ENCODE measurements at regions not wholly inside any gene's neighbourhood (a gene's known extent, or its start where the extent isn't known, plus 50 kb on each side); places are given as distances from the start of the nearest gene placed in this dataset.

GRCh38 chr2:22798386-22798785 is 586.6 kb upstream of the KLHL29 start:
- H3K36me3 ChIP-seq (ENCODE audit: control insufficient read depth in 1 of 2, insufficient read depth in 2 of 2, low read length in 1 of 2): no peaks in the 10 kb centered on the region
- H3K9me3 ChIP-seq (ENCODE audit: control insufficient read depth, low read length): peaks cover 3% of the 10 kb centered on the region
- DNase-seq (no peak), ATAC-seq (ENCODE audit: low FRiP score) (no peak)
- no peaks in the 10 kb centered on the region for H3K4me1 ChIP-seq (ENCODE audit: control insufficient read depth in 1 of 2, insufficient read depth in 2 of 2, low read length in 2 of 2)
- H3K4me3 ChIP-seq (ENCODE audit: low read length in 2 of 2): no peak overlapping the region
- H3K27me3 ChIP-seq (ENCODE audit: control insufficient read depth in 1 of 2, insufficient read depth in 2 of 2, low read length in 1 of 2): no peaks in the 10 kb centered on the region
- intact Hi-C loops (cut with DNase I): no loop called here
- 63 to 75% methylated on average over 1 of the region's 1 CpG for WGBS, 2 donors
- H3K27ac ChIP-seq (ENCODE audit: low read depth in 1 of 2, low read length in 2 of 2): no peak overlapping the region

DNA sequence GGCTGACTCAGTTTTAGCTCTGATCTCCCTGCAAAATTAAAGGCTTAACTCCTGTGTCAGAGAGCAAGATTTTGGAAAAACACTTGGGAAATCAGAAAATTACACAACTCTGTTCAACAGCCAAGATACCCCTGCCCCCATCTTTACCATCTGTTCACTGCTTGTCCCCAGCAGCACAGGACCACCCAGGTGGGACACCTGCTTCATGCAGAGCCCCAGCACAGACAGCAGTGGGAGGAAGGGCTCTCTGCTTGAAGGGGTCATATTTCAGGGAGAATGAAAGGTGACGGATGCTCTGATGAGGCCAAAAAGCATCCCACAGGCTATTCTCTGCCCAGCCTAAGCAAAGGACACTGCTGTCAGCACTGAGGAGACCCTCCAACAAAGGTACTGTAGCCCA is 584.6 kb upstream of the KLHL29 start:
- 38 to 39% methylated on average over 1 of the region's 1 CpG for WGBS, 2 donors
- H3K27ac ChIP-seq (ENCODE audit: low read depth in 1 of 2, low read length in 2 of 2): no peak overlapping the region
- DNase-seq (no peak), ATAC-seq (ENCODE audit: low FRiP score) (no peak)
- no peaks in the 10 kb centered on the region for H3K27me3 ChIP-seq (ENCODE audit: control insufficient read depth in 1 of 2, insufficient read depth in 2 of 2, low read length in 1 of 2)
- H3K4me3 ChIP-seq (ENCODE audit: low read length in 2 of 2): no peak overlapping the region
- intact Hi-C loops (cut with DNase I): no loop called here
- peaks cover 2% of the 10 kb centered on the region for H3K9me3 ChIP-seq (ENCODE audit: control insufficient read depth, low read length)
- no peaks in the 10 kb centered on the region for H3K4me1 ChIP-seq (ENCODE audit: control insufficient read depth in 1 of 2, insufficient read depth in 2 of 2, low read length in 2 of 2)
- no peaks in the 10 kb centered on the region for H3K36me3 ChIP-seq (ENCODE audit: control insufficient read depth in 1 of 2, insufficient read depth in 2 of 2, low read length in 1 of 2)

DNA sequence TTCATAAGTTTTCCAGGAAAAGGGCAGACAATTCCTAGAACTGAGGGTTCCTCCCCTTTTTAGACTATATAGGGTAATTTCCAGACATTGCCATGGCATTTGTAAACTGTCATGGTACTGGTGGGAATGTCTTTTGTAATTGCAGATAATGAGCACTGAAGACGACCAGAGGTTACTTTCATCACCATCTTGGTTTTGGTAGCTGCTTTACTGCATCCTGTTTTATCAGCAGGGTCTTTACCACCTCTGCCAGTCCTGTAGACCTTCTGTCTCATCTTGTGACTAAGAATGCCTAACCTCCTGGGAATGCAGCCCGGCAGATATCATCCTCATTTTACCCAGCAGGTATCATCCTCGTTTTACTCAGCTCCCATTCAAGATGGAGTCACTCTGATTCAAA is 583.9 kb upstream of the KLHL29 start:
- DNase-seq: no peak
- WGBS, 2 donors: 49 to 68% methylated on average over 3 of the region's 3 CpGs

GRCh38 chr2:22801970-22802369 is 583.0 kb upstream of the KLHL29 start:
- 12 to 13% methylated on average over 5 of the region's 5 CpGs for WGBS, 2 donors
- Histone ChIP-seq H3K4me3 (ENCODE audit: low read length in 2 of 2) (no peak overlapping the region), H3K9me3 (ENCODE audit: control insufficient read depth, low read length) (peaks cover under 1% of the 10 kb centered on the region), H3K27ac (ENCODE audit: low read depth in 1 of 2, low read length in 2 of 2) (no peak overlapping the region), H3K4me1 (ENCODE audit: control insufficient read depth in 1 of 2, insufficient read depth in 2 of 2, low read length in 2 of 2) (no peaks in the 10 kb centered on the region), H3K36me3 (ENCODE audit: control insufficient read depth in 1 of 2, insufficient read depth in 2 of 2, low read length in 1 of 2) (no peaks in the 10 kb centered on the region), H3K27me3 (ENCODE audit: control insufficient read depth in 1 of 2, insufficient read depth in 2 of 2, low read length in 1 of 2) (no peaks in the 10 kb centered on the region)
- ATAC-seq (ENCODE audit: low FRiP score): no peak
- no peak for DNase-seq
- intact Hi-C loops (cut with DNase I): no loop called here

More for the DNA sequence above, 583.9 kb upstream of the KLHL29 start:
- ATAC-seq (ENCODE audit: low FRiP score): no peak
- no peak overlapping the region for H3K4me3 ChIP-seq (ENCODE audit: low read length in 2 of 2)
- H3K4me1 ChIP-seq (ENCODE audit: control insufficient read depth in 1 of 2, insufficient read depth in 2 of 2, low read length in 2 of 2): no peaks in the 10 kb centered on the region
- H3K36me3 ChIP-seq (ENCODE audit: control insufficient read depth in 1 of 2, insufficient read depth in 2 of 2, low read length in 1 of 2): no peaks in the 10 kb centered on the region
- H3K27ac ChIP-seq (ENCODE audit: low read depth in 1 of 2, low read length in 2 of 2): no peak overlapping the region
- intact Hi-C loops (cut with DNase I): no loop called here
- peaks cover 2% of the 10 kb centered on the region for H3K9me3 ChIP-seq (ENCODE audit: control insufficient read depth, low read length)
- H3K27me3 ChIP-seq (ENCODE audit: control insufficient read depth in 1 of 2, insufficient read depth in 2 of 2, low read length in 1 of 2): no peaks in the 10 kb centered on the region

GRCh38 chr2:22807872-22808271 is 577.1 kb upstream of the KLHL29 start:
- Histone ChIP-seq H3K36me3 (ENCODE audit: control insufficient read depth in 1 of 2, insufficient read depth in 2 of 2, low read length in 1 of 2) (no peaks in the 10 kb centered on the region), H3K27ac (ENCODE audit: low read depth in 1 of 2, low read length in 2 of 2) (no peak overlapping the region), H3K4me1 (ENCODE audit: control insufficient read depth in 1 of 2, insufficient read depth in 2 of 2, low read length in 2 of 2) (no peaks in the 10 kb centered on the region), H3K9me3 (ENCODE audit: control insufficient read depth, low read length) (no peaks in the 10 kb centered on the region), H3K27me3 (ENCODE audit: control insufficient read depth in 1 of 2, insufficient read depth in 2 of 2, low read length in 1 of 2) (no peaks in the 10 kb centered on the region), H3K4me3 (ENCODE audit: low read length in 2 of 2) (no peak overlapping the region)
- DNase-seq (no peak), ATAC-seq (ENCODE audit: low FRiP score) (no peak)
- intact Hi-C loops (cut with DNase I): no loop called here

DNA sequence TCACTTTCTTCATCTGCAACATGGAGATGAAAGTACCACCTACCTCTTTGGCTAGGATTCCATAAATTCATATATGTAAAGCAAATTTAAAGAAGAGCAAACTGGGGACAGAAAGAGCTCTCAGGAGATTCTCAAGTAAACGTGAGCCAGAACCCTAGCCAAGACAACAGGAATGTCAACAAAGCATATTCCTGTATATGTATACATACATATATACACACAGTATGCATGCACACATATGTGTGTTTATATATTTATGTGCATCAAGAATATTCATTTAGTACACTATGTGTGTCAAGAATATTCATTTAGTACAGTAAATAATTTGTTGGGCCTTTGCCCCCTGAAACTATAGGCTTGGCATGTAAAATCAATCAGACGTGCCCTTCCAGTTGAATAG is 574.4 kb upstream of the KLHL29 start:
- Histone ChIP-seq H3K27me3 (ENCODE audit: control insufficient read depth in 1 of 2, insufficient read depth in 2 of 2, low read length in 1 of 2) (no peaks in the 10 kb centered on the region), H3K4me1 (ENCODE audit: control insufficient read depth in 1 of 2, insufficient read depth in 2 of 2, low read length in 2 of 2) (no peaks in the 10 kb centered on the region), H3K27ac (ENCODE audit: low read depth in 1 of 2, low read length in 2 of 2) (no peak overlapping the region), H3K36me3 (ENCODE audit: control insufficient read depth in 1 of 2, insufficient read depth in 2 of 2, low read length in 1 of 2) (no peaks in the 10 kb centered on the region), H3K9me3 (ENCODE audit: control insufficient read depth, low read length) (no peaks in the 10 kb centered on the region), H3K4me3 (ENCODE audit: low read length in 2 of 2) (no peak overlapping the region)
- 61 to 64% methylated on average over 2 of the region's 2 CpGs for WGBS, 2 donors
- DNase-seq: no peak
- intact Hi-C loops (cut with DNase I): no loop called here
- no peak for ATAC-seq (ENCODE audit: low FRiP score)

DNA sequence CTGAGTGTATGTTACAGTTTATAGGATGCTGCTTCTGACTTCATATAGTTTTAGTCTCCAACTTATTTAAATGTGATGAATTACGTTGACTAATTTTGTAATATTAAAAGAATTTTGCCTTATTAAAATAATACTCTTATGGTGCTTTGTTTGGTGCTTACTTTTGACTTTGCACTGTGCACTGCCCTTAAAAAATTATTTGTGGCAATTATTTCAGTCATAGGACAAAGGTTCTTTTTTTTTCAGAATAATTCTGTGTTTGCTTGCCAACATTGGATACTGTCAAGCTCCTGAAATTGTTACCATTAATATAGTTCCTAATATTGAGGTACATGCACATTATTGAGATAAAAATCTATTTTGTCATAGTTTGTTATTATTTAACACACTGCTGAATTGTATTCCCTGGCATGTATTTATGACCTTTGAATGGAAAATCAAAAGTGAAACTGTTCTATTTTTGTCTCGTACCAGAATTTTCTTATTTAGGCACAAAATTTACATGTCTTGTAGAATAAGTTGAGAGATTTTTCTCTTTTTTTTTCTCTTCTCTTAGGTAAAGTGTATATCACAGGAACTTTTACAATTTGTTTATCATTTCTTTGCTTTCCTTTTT is 572.8 kb upstream of the KLHL29 start:
- Histone ChIP-seq H3K9me3 (ENCODE audit: control insufficient read depth, low read length) (no peaks in the 10 kb centered on the region), H3K4me3 (ENCODE audit: low read length in 2 of 2) (no peak overlapping the region), H3K27ac (ENCODE audit: low read depth in 1 of 2, low read length in 2 of 2) (no peak overlapping the region), H3K27me3 (ENCODE audit: control insufficient read depth in 1 of 2, insufficient read depth in 2 of 2, low read length in 1 of 2) (no peaks in the 10 kb centered on the region), H3K4me1 (ENCODE audit: control insufficient read depth in 1 of 2, insufficient read depth in 2 of 2, low read length in 2 of 2) (no peaks in the 10 kb centered on the region), H3K36me3 (ENCODE audit: control insufficient read depth in 1 of 2, insufficient read depth in 2 of 2, low read length in 1 of 2) (no peaks in the 10 kb centered on the region)
- DNase-seq (no peak), ATAC-seq (ENCODE audit: low FRiP score) (no peak)
- WGBS, 2 donors: 40 to 46% methylated on average over 2 of the region's 2 CpGs
- intact Hi-C loops (cut with DNase I): no loop called here

- no peak for ATAC-seq (ENCODE audit: low FRiP score)
- no peaks in the 10 kb centered on the region for H3K36me3 ChIP-seq (ENCODE audit: control insufficient read depth in 1 of 2, insufficient read depth in 2 of 2, low read length in 1 of 2)
- WGBS, 2 donors: 31 to 39% methylated on average over 4 of the region's 4 CpGs
- peak overlapping the region in 1 of 2 donors; percentile 10 for H3K4me3 ChIP-seq (ENCODE audit: low read length in 2 of 2)
- no peaks in the 10 kb centered on the region for H3K27me3 ChIP-seq (ENCODE audit: control insufficient read depth in 1 of 2, insufficient read depth in 2 of 2, low read length in 1 of 2)
- DNase-seq: no peak
- H3K4me1 ChIP-seq (ENCODE audit: control insufficient read depth in 1 of 2, insufficient read depth in 2 of 2, low read length in 2 of 2): no peaks in the 10 kb centered on the region
- no peak overlapping the region for H3K27ac ChIP-seq (ENCODE audit: low read depth in 1 of 2, low read length in 2 of 2)
- no peaks in the 10 kb centered on the region for H3K9me3 ChIP-seq (ENCODE audit: control insufficient read depth, low read length)
- intact Hi-C loops (cut with DNase I): no loop called here
Measured at GRCh38 chr2:22817197-22817596, 567.8 kb upstream of the KLHL29 start.

DNA sequence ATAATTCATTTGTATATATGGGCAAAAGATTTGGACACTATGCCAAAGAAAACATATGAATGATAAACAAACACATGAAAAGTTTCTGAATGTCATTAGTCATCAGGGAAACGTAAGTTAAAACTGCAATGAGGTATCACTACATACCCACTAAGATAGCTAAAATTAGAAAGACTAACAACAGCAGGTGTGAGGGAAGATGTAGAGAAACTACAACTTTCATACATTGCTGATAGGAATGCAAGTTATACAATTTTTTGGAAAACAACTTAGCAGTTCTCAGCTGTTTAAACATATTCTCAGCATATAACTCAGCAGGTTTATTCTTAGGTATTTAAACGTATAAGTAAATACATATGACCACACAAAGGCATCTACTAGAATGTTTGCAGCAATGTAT is 563.5 kb upstream of the KLHL29 start:
- H3K36me3 ChIP-seq (ENCODE audit: control insufficient read depth in 1 of 2, insufficient read depth in 2 of 2, low read length in 1 of 2): no peaks in the 10 kb centered on the region
- intact Hi-C loops (cut with DNase I): no loop called here
- 15 to 16% methylated on average over 2 of the region's 2 CpGs for WGBS, 2 donors
- DNase-seq: no peak
- no peaks in the 10 kb centered on the region for H3K27me3 ChIP-seq (ENCODE audit: control insufficient read depth in 1 of 2, insufficient read depth in 2 of 2, low read length in 1 of 2)
- H3K4me3 ChIP-seq (ENCODE audit: low read length in 2 of 2): no peak overlapping the region
- no peak for ATAC-seq (ENCODE audit: low FRiP score)
- H3K27ac ChIP-seq (ENCODE audit: low read depth in 1 of 2, low read length in 2 of 2): no peak overlapping the region
- H3K9me3 ChIP-seq (ENCODE audit: control insufficient read depth, low read length): no peaks in the 10 kb centered on the region
- no peaks in the 10 kb centered on the region for H3K4me1 ChIP-seq (ENCODE audit: control insufficient read depth in 1 of 2, insufficient read depth in 2 of 2, low read length in 2 of 2)

Measured in aorta (tissue), 5 donors.